Astrocyte of the hippocampus (primary cell): ENCODE measurements at regions not wholly inside any gene's neighbourhood (a gene's known extent, or its start where the extent isn't known, plus 50 kb on each side); places are given as distances from the start of the nearest gene placed in this dataset.
"Not testable (repeated sequence)": the region's sequence is repeated elsewhere in the genome, so short reads cannot be mapped to it uniquely, and the experiment has no call there.

ENCODE experiments used
- DNase-seq: peaks from one replicate; pipeline ENCODE4 v3.0.0; 2011; ENCODE audit warnings: low read depth, low spot score

GRCh38 chr21:28298251-28298672 is 694.4 kb downstream of the LTN1 start:
- peak; percentile 21 for DNase-seq

GRCh38 chr21:28294051-28294450 is 698.6 kb downstream of the LTN1 start:
- peak; percentile 3 for DNase-seq

GRCh38 chr21:28283641-28284490 is 708.8 kb downstream of the LTN1 start:
- peak; percentile 60 for DNase-seq

GRCh38 chr21:28282833-28283232 is 709.8 kb downstream of the LTN1 start:
- DNase-seq = no peak

- not testable (repeated sequence) for DNase-seq
These were observed 711.3 kb downstream of the LTN1 start for GRCh38 chr21:28281357-28281756.

- DNase-seq = no peak
These were observed 712.1 kb downstream of the LTN1 start for GRCh38 chr21:28280611-28281010.

- DNase-seq = no peak
These were observed 715.4 kb downstream of the LTN1 start for GRCh38 chr21:28277324-28277723.

- no peak for DNase-seq
These were observed 720.2 kb downstream of the LTN1 start for GRCh38 chr21:28272272-28272992.

GRCh38 chr21:28269173-28269572 is 723.5 kb downstream of the LTN1 start:
- no peak for DNase-seq

GRCh38 chr21:28268685-28269084 is 724.0 kb downstream of the LTN1 start:
- no peak for DNase-seq

GRCh38 chr21:28267449-28267848 is 725.2 kb downstream of the LTN1 start:
- DNase-seq = no peak

- DNase-seq = no peak
These were observed 726.6 kb downstream of the LTN1 start for GRCh38 chr21:28266061-28266460.

GRCh38 chr21:28263974-28264373 is 728.7 kb downstream of the LTN1 start:
- DNase-seq = no peak

- DNase-seq = no peak
These were observed 731.4 kb downstream of the LTN1 start for GRCh38 chr21:28261298-28261697.

GRCh38 chr21:28257276-28257675 is 735.4 kb downstream of the LTN1 start:
- no peak for DNase-seq

- no peak for DNase-seq
These were observed 735.8 kb downstream of the LTN1 start for GRCh38 chr21:28256837-28257236.

GRCh38 chr21:28256420-28256831 is 736.3 kb downstream of the LTN1 start:
- no peak for DNase-seq

GRCh38 chr21:28253961-28254360 is 738.7 kb downstream of the LTN1 start:
- DNase-seq = no peak

- DNase-seq = peak; percentile 21
These were observed 739.3 kb downstream of the LTN1 start for GRCh38 chr21:28253338-28253737.

GRCh38 chr21:28252928-28253327 is 739.7 kb downstream of the LTN1 start:
- no peak for DNase-seq

GRCh38 chr21:28250946-28251345 is 741.7 kb downstream of the LTN1 start:
- no peak for DNase-seq

GRCh38 chr21:28247454-28248020 is 745.1 kb downstream of the LTN1 start:
- no peak for DNase-seq

- DNase-seq = no peak
These were observed 752.1 kb downstream of the LTN1 start for GRCh38 chr21:28240586-28240985.
